AG04450 (cell line): ENCODE measurements at regions not wholly inside any gene's neighbourhood (a gene's known extent, or its start where the extent isn't known, plus 50 kb on each side); places are given as distances from the start of the nearest gene placed in this dataset.

Source experiments
- CTCF ChIA-PET: fragments of 300-600, 350-600 bp; formaldehyde crosslinking; extraction: SDS; loops from one replicate; lab custom pipeline; 2022; ENCODE audit warnings: antibody characterized with exemption, inconsistent platforms; lab: Charles Lee
- POLR2A ChIA-PET: fragments of 350-600 bp; formaldehyde crosslinking; extraction: SDS; loops from one replicate; lab custom pipeline; 2021; ENCODE audit warnings: antibody characterized with exemption, inconsistent platforms; lab: Yijun Ruan, JAX
- DNase-seq: peaks from one replicate; pipeline ENCODE4 v3.0.0-alpha.2; 2011; ENCODE audit warnings: low read depth, low spot score
- H3K27ac ChIP-seq: one replicate; pipeline ENCODE4 v1.5.1; 2012; ENCODE audit warnings: low read depth, low read length, control low read depth
- H3K27me3 ChIP-seq: one replicate; pipeline ENCODE4 v1.6.0; 2012; ENCODE audit warnings: low read length; ENCODE audit not compliant: control insufficient read depth, insufficient read depth
- H3K4me3 ChIP-seq: 2 replicates; pipeline ENCODE4 v1.5.1; 2011; ENCODE audit warnings: mild to moderate bottlenecking, low read depth, low read length, control low read depth
- H3K9me3 ChIP-seq: 2 replicates; pipeline ENCODE4 v1.5.1; 2012; ENCODE audit warnings: low read length; ENCODE audit not compliant: control insufficient read depth, insufficient read depth
- TF ChIP-seq, protein P1 (sequence below): IDR thresholded peaks from 2 replicates; pipeline ENCODE4 v1.5.1; 2011; ENCODE audit warnings: low read depth, low read length, control low read depth, inconsistent platforms

DNA sequence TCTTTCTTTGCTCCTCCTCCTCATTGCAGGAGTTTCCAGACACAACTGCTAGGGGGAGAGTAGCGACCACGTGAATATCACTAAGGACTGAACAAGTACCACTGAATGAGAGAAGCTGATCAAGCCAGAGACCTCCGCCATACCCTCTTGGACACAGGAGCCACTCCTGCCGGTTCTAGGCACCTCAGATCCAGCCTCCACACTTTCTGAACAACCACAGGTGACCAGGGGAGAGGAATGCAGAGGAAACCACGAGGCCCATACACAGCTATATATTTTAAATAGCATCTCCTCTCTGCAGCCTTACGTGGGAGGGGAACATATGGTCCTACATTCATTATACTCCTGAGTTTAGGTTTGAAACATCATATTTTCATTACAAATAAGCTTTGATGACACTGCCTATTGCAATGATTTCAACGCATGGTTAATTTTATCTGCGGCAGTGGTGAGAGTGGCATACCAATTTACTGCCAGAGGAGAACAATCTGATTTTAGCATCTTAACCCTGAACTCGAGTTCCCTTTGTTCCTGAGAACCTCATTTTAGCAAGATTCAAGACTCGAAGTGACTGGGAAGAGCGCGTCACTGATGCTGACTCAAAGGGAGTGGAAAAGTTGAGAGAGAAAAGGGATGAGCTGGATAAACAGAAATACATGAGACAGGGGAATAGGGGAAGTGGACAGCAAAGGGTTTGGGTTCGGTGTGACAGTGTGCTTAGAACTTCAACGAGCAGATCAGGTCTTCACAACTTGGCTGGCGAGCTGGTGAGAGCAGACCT, 231.7 kb upstream of the PPARGC1A start:
- DNase-seq, result no peak
- ChIA-PET POLR2A (no interaction called here), CTCF (no interaction called here)
- Histone ChIP-seq H3K27ac (no peak overlapping the region), H3K4me3 (no peak overlapping the region), H3K27me3 (no peaks in the 10 kb centered on the region), H3K9me3 (no peaks in the 10 kb centered on the region)
- TF ChIP-seq, protein P1, sequence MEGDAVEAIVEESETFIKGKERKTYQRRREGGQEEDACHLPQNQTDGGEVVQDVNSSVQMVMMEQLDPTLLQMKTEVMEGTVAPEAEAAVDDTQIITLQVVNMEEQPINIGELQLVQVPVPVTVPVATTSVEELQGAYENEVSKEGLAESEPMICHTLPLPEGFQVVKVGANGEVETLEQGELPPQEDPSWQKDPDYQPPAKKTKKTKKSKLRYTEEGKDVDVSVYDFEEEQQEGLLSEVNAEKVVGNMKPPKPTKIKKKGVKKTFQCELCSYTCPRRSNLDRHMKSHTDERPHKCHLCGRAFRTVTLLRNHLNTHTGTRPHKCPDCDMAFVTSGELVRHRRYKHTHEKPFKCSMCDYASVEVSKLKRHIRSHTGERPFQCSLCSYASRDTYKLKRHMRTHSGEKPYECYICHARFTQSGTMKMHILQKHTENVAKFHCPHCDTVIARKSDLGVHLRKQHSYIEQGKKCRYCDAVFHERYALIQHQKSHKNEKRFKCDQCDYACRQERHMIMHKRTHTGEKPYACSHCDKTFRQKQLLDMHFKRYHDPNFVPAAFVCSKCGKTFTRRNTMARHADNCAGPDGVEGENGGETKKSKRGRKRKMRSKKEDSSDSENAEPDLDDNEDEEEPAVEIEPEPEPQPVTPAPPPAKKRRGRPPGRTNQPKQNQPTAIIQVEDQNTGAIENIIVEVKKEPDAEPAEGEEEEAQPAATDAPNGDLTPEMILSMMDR, result no peak

DNA sequence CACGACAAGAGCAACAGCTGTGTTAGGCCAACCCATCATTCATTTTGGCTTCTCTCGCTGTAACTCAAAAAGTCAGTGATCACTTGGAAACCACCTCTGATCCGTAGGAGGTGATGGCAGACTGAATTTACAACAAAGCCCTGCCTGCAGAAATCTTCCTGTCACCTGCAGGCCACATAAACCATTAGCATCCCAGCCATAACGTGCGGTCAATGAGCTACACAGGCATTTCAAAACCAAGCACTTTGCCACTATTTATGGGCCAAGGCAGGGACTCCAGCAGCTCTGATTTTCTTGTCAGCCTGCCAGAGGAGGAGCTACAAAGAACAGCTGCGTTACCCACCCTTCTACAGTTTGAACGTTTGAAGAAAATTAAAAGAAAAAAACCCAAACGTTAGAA, 228.1 kb upstream of the PPARGC1A start:
- CTCF ChIA-PET, result no interaction called here
- H3K27me3 ChIP-seq, result no peaks in the 10 kb centered on the region
- H3K4me3 ChIP-seq, result no peak overlapping the region
- no peak for DNase-seq
- POLR2A ChIA-PET, result no interaction called here
- no peak overlapping the region for H3K27ac ChIP-seq
- H3K9me3 ChIP-seq, result 0 out of 2 replicates have a peak, but pooled peaks cover 3% of the 10 kb centered on the region
- TF ChIP-seq, protein P1, result no peak

DNA sequence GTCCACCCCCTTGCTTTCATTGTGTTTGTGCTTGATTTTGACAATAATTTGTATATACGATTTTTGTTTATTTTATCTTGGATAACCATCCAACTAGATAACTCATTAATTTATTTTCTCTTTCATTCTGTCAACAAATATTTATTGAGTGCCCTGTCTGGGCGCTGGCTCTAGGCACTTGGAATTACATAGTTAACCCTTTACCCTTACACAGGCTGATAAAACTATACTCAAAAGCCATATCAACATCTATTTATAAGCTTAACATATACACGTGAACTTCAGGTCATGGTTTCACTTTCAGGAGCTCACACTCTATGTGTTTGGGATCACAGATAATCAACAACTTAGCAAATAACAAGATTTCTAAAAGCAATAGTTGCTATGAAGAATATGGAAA, 226.3 kb upstream of the PPARGC1A start:
- Histone ChIP-seq H3K27me3 (no peaks in the 10 kb centered on the region), H3K27ac (no peak overlapping the region), H3K9me3 (0 out of 2 replicates have a peak, but pooled peaks cover 3% of the 10 kb centered on the region), H3K4me3 (no peak overlapping the region)
- TF ChIP-seq, protein P1, result no peak
- POLR2A ChIA-PET, result no interaction called here
- CTCF ChIA-PET, result no interaction called here
- DNase-seq, result no peak

DNA sequence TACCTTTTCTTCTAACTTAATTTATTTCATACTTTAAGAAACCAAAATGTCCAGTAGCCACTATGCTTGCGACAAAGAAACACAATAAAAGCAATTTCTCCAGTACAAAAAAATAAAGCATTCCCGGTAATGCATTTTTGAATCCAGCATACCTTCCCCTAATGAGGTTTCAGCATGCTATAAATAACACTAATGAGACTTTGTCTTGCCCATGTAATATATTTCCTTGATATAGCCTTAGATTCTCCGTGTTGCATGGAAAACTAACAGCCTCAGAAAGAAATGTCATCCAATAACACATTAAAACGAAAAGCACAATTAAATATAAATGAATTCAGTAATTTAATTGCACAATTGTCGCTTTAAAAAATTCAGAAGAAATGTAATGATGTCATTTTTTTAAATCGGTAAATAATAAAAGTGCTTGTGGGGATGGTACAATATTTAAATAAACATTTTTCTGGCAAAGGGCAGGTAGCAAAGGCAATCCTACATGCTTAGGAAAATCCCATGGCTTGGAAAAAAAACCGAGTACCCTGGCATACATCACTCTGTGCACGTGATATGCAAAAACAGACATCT, 225.2 kb upstream of the PPARGC1A start:
- DNase-seq, result no peak
- Histone ChIP-seq H3K9me3 (0 out of 2 replicates have a peak, but pooled peaks cover 3% of the 10 kb centered on the region), H3K27ac (no peak overlapping the region), H3K27me3 (no peaks in the 10 kb centered on the region), H3K4me3 (no peak overlapping the region)
- ChIA-PET POLR2A (no interaction called here), CTCF (no interaction called here)
- TF ChIP-seq, protein P1, result no peak

DNA sequence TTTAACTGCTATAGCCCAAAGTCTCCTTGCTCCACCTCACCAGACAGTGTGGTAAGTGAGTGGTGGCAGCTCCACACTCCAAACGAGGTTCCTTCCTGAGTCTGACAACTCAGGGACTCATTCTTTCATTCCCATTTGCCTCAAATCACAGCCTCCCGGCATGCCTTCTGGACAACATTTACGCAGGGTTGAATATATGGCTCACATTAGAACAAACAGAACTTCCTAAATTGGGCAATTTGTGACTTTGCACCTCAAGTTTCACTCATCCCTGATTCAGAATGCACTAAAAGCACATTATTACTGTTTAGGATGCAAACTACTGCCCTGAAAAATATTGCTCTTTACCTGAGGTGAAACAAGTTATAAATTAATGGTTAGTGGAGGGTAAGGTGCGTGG, 224.6 kb upstream of the PPARGC1A start:
- Histone ChIP-seq H3K27ac (no peak overlapping the region), H3K4me3 (no peak overlapping the region), H3K9me3 (0 out of 2 replicates have a peak, but pooled peaks cover 3% of the 10 kb centered on the region), H3K27me3 (no peaks in the 10 kb centered on the region)
- ChIA-PET CTCF (interaction anchor here (0.6 kb wide), 1 partner anchor 433 kb away, joined by 3 read pairs; no protein-coding TSS in a partner anchor), POLR2A (no interaction called here)
- TF ChIP-seq, protein P1, result no peak
- no peak for DNase-seq
